DMS114 treated with DMSO at 0.1 percent for 48 hours (cell line): ENCODE measurements at regions not wholly inside any gene's neighbourhood (a gene's known extent, or its start where the extent isn't known, plus 50 kb on each side); places are given as distances from the start of the nearest gene placed in this dataset.
"Not testable (repeated sequence)": the region's sequence is repeated elsewhere in the genome, so short reads cannot be mapped to it uniquely, and the experiment has no call there.

ENCODE experiments used
- DNase-seq: peaks from one replicate; lab custom pipeline; 2025; ENCODE audit not compliant: unreplicated experiment; lab: John Stamatoyannopoulos, UW

- DNase-seq = no peak
These were observed 416.8 kb upstream of the NAALADL2 start for GRCh38 chr3:174442302-174442682.

- DNase-seq = no peak
These were observed 414.7 kb upstream of the NAALADL2 start for GRCh38 chr3:174444391-174444790.

- no peak for DNase-seq
These were observed 401.4 kb upstream of the NAALADL2 start for GRCh38 chr3:174457758-174458157.

- no peak for DNase-seq
These were observed 398.3 kb upstream of the NAALADL2 start for GRCh38 chr3:174460831-174461230.

GRCh38 chr3:174462916-174463315 lies 396.2 kb upstream of the NAALADL2 start:
- DNase-seq = no peak

- DNase-seq = no peak
These were observed 394.0 kb upstream of the NAALADL2 start for GRCh38 chr3:174465177-174465576.

- no peak for DNase-seq
These were observed 392.6 kb upstream of the NAALADL2 start for GRCh38 chr3:174466471-174467054.

GRCh38 chr3:174477491-174477890 lies 381.6 kb upstream of the NAALADL2 start:
- no peak for DNase-seq

- no peak for DNase-seq
These were observed 378.4 kb upstream of the NAALADL2 start for GRCh38 chr3:174480767-174481166.

GRCh38 chr3:174482541-174482940 lies 376.6 kb upstream of the NAALADL2 start:
- no peak for DNase-seq

GRCh38 chr3:174483254-174483653 lies 375.9 kb upstream of the NAALADL2 start:
- no peak for DNase-seq

GRCh38 chr3:174483856-174484255 lies 375.3 kb upstream of the NAALADL2 start:
- DNase-seq = not testable (repeated sequence)

GRCh38 chr3:174488527-174488926 lies 370.6 kb upstream of the NAALADL2 start:
- no peak for DNase-seq

GRCh38 chr3:174495311-174495710 lies 363.8 kb upstream of the NAALADL2 start:
- DNase-seq = no peak

GRCh38 chr3:174495928-174496327 lies 363.2 kb upstream of the NAALADL2 start:
- no peak for DNase-seq

GRCh38 chr3:174498638-174499037 lies 360.5 kb upstream of the NAALADL2 start:
- no peak for DNase-seq

- DNase-seq = no peak
These were observed 353.9 kb upstream of the NAALADL2 start for GRCh38 chr3:174505266-174505665.

- DNase-seq = no peak
These were observed 334.9 kb upstream of the NAALADL2 start for GRCh38 chr3:174524203-174524602.

- no peak for DNase-seq
These were observed 329.8 kb upstream of the NAALADL2 start for GRCh38 chr3:174529298-174529697.

GRCh38 chr3:174531262-174531982 lies 327.7 kb upstream of the NAALADL2 start:
- DNase-seq = no peak

GRCh38 chr3:174532216-174532615 lies 326.9 kb upstream of the NAALADL2 start:
- DNase-seq = no peak

- DNase-seq = no peak
These were observed 326.4 kb upstream of the NAALADL2 start for GRCh38 chr3:174532776-174533175.

- no peak for DNase-seq
These were observed 325.8 kb upstream of the NAALADL2 start for GRCh38 chr3:174533286-174533685.
